Neural crest cell (in vitro differentiated cells): ENCODE measurements at regions not wholly inside any gene's neighbourhood (a gene's known extent, or its start where the extent isn't known, plus 50 kb on each side); places are given as distances from the start of the nearest gene placed in this dataset.

Source experiments
- DNase-seq: peaks from one replicate; pipeline ENCODE4 v3.0.0; 2021; ENCODE audit warnings: low read depth, mixed read lengths, low spot score
- H3K27ac Mint-ChIP-seq: one replicate; pipeline ENCODE4 v1.8.0; 2021; ENCODE audit warnings: mild to moderate bottlenecking, mixed read lengths; ENCODE audit not compliant: unreplicated experiment
- H3K27me3 Mint-ChIP-seq: 2 replicates; pipeline ENCODE4 v1.8.0; 2021; ENCODE audit warnings: low read depth, mild to moderate bottlenecking, mixed read lengths
- H3K36me3 Mint-ChIP-seq: 2 replicates; pipeline ENCODE4 v1.8.0; 2021; ENCODE audit warnings: low read depth, mild to moderate bottlenecking, mixed read lengths
- H3K4me1 Mint-ChIP-seq: 2 replicates; pipeline ENCODE4 v1.8.0; 2021; ENCODE audit warnings: mixed read lengths
- H3K4me3 Mint-ChIP-seq: one replicate; pipeline ENCODE4 v1.8.0; 2021; ENCODE audit warnings: mild to moderate bottlenecking, mixed read lengths
- H3K9me3 Mint-ChIP-seq: 2 replicates; pipeline ENCODE4 v1.8.0; 2021; ENCODE audit warnings: mixed read lengths
- CTCF ChIP-seq: fragments of 200-600 bp; sonication (generic); conservative IDR thresholded peaks from 2 replicates; pipeline ENCODE4 v1.5.0; 2021; ENCODE audit warnings: antibody characterized with exemption, mild to moderate bottlenecking

GRCh38 chr7:35988105-35988504 is 164.9 kb upstream of the EEPD1 start:
- Mint-ChIP-seq H3K36me3 (no peaks in the 10 kb centered on the region), H3K9me3 (no peaks in the 10 kb centered on the region), H3K27ac (no peak overlapping the region), H3K4me1 (no peaks in the 10 kb centered on the region), H3K4me3 (no peak overlapping the region), H3K27me3 (no peaks in the 10 kb centered on the region)
- no peak for DNase-seq
- no peak for TF ChIP-seq CTCF

GRCh38 chr7:35988818-35989217 is 164.2 kb upstream of the EEPD1 start:
- Mint-ChIP-seq H3K4me1 (peaks cover 3% of the 10 kb centered on the region), H3K27me3 (no peaks in the 10 kb centered on the region), H3K9me3 (no peaks in the 10 kb centered on the region), H3K4me3 (no peak overlapping the region), H3K27ac (no peak overlapping the region), H3K36me3 (no peaks in the 10 kb centered on the region)
- DNase-seq: no peak
- TF ChIP-seq CTCF: no peak

- no peak for TF ChIP-seq CTCF
- H3K36me3 Mint-ChIP-seq: no peaks in the 10 kb centered on the region
- no peaks in the 10 kb centered on the region for H3K27me3 Mint-ChIP-seq
- H3K9me3 Mint-ChIP-seq: no peaks in the 10 kb centered on the region
- peaks cover 3% of the 10 kb centered on the region for H3K4me1 Mint-ChIP-seq
- H3K4me3 Mint-ChIP-seq: no peak overlapping the region
- H3K27ac Mint-ChIP-seq: no peak overlapping the region
- DNase-seq: no peak
Observed at GRCh38 chr7:35991511-35992232, 161.4 kb upstream of the EEPD1 start.

- Mint-ChIP-seq H3K4me3 (no peak overlapping the region), H3K27ac (no peak overlapping the region), H3K4me1 (peaks cover 3% of the 10 kb centered on the region), H3K36me3 (no peaks in the 10 kb centered on the region), H3K27me3 (no peaks in the 10 kb centered on the region), H3K9me3 (no peaks in the 10 kb centered on the region)
- no peak for DNase-seq
- no peak for TF ChIP-seq CTCF
Observed at GRCh38 chr7:35992436-35992835, 160.6 kb upstream of the EEPD1 start.

- no peak for DNase-seq
- no peak for TF ChIP-seq CTCF
- H3K4me1 Mint-ChIP-seq: peaks cover 3% of the 10 kb centered on the region
- H3K36me3 Mint-ChIP-seq: no peaks in the 10 kb centered on the region
- H3K4me3 Mint-ChIP-seq: no peak overlapping the region
- no peak overlapping the region for H3K27ac Mint-ChIP-seq
- no peaks in the 10 kb centered on the region for H3K27me3 Mint-ChIP-seq
- no peaks in the 10 kb centered on the region for H3K9me3 Mint-ChIP-seq
Observed at GRCh38 chr7:35993113-35993512, 159.9 kb upstream of the EEPD1 start.
